ENCODE measurements at regions not wholly inside any gene's neighbourhood (a gene's known extent, or its start where the extent isn't known, plus 50 kb on each side); places are given as distances from the start of the nearest gene placed in this dataset.

DNA sequence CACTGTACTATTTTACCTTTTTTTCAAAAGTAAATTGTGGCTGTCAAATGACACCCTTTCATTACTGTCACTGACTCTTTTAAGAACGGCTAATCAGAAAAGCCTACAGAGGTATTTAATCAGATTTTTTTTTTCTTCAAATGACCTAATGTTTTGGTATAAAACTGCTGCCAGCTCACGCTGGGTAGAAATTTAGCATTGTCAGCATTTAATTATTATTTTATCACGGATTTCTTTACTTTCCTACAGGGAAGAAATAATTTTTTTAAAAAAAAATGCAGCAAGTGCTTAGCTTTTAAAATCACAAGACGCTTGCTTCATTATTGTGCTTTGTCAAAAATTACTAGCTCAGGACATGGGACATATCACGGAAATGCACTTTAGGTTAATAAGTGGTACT lies 149.1 kb upstream of the FOXN3 start:
- TF ChIP-seq EP300 (IDR thresholded peaks at IDR 0.05): no peak
- TF ChIP-seq, protein P1, sequence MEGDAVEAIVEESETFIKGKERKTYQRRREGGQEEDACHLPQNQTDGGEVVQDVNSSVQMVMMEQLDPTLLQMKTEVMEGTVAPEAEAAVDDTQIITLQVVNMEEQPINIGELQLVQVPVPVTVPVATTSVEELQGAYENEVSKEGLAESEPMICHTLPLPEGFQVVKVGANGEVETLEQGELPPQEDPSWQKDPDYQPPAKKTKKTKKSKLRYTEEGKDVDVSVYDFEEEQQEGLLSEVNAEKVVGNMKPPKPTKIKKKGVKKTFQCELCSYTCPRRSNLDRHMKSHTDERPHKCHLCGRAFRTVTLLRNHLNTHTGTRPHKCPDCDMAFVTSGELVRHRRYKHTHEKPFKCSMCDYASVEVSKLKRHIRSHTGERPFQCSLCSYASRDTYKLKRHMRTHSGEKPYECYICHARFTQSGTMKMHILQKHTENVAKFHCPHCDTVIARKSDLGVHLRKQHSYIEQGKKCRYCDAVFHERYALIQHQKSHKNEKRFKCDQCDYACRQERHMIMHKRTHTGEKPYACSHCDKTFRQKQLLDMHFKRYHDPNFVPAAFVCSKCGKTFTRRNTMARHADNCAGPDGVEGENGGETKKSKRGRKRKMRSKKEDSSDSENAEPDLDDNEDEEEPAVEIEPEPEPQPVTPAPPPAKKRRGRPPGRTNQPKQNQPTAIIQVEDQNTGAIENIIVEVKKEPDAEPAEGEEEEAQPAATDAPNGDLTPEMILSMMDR (IDR thresholded peaks at IDR 0.05): no peak

Measured in suprapubic skin (tissue), 3 donors.